Activated CD4-positive, alpha-beta T cell treated with anti-CD3 and anti-CD28 coated beads for 36 hours (primary cell): ENCODE measurements at regions not wholly inside any gene's neighbourhood (a gene's known extent, or its start where the extent isn't known, plus 50 kb on each side); places are given as distances from the start of the nearest gene placed in this dataset.

Experiments
- ATAC-seq: fragments of 200-7000 bp; cut with Tn5 transposase; one replicate; pipeline ENCODE4 v1.10.0; 2021; ENCODE audit warnings: mild to moderate bottlenecking, moderate library complexity
- CTCF ChIA-PET: fragments of 350-600 bp; sonication (Branson Sonifier 250); formaldehyde crosslinking; loops from one replicate; lab custom pipeline; 2021; ENCODE audit warnings: antibody characterized with exemption; lab: Charles Lee
- POLR2A ChIA-PET: fragments of 350-600 bp; sonication (Branson Sonifier 250); formaldehyde crosslinking; loops from one replicate; lab custom pipeline; 2021; ENCODE audit warnings: antibody characterized with exemption, inconsistent platforms; lab: Charles Lee
- DNase-seq: peaks from one replicate; pipeline ENCODE4 v3.0.0-alpha.2; 2020
- H3K27ac Mint-ChIP-seq: one replicate; pipeline ENCODE4 v1.8.0; 2021; ENCODE audit warnings: mixed read lengths
- H3K27me3 Mint-ChIP-seq: one replicate; pipeline ENCODE4 v1.8.0; 2021; ENCODE audit warnings: mixed read lengths
- H3K36me3 Mint-ChIP-seq: one replicate; pipeline ENCODE4 v1.8.0; 2021; ENCODE audit warnings: low read depth, mixed read lengths
- H3K4me1 Mint-ChIP-seq: one replicate; pipeline ENCODE4 v1.8.0; 2021; ENCODE audit warnings: mixed read lengths
- H3K4me3 Mint-ChIP-seq: one replicate; pipeline ENCODE4 v1.8.0; 2021; ENCODE audit warnings: mild to moderate bottlenecking, moderate library complexity, mixed read lengths
- H3K9me3 Mint-ChIP-seq: one replicate; pipeline ENCODE4 v1.8.0; 2021; ENCODE audit warnings: low read depth, mixed read lengths
- intact Hi-C, 2 experiments: fragments of 100-400 bp; cut with DNase I in 1 of 2; cut with micrococcal nuclease in 1 of 2; formaldehyde crosslinking; loops; one replicate each; pipeline versions ENCODE4 v1.14.2 to v1.15.1; 2022 to 2024; cut with DNase I, micrococcal nuclease

DNA sequence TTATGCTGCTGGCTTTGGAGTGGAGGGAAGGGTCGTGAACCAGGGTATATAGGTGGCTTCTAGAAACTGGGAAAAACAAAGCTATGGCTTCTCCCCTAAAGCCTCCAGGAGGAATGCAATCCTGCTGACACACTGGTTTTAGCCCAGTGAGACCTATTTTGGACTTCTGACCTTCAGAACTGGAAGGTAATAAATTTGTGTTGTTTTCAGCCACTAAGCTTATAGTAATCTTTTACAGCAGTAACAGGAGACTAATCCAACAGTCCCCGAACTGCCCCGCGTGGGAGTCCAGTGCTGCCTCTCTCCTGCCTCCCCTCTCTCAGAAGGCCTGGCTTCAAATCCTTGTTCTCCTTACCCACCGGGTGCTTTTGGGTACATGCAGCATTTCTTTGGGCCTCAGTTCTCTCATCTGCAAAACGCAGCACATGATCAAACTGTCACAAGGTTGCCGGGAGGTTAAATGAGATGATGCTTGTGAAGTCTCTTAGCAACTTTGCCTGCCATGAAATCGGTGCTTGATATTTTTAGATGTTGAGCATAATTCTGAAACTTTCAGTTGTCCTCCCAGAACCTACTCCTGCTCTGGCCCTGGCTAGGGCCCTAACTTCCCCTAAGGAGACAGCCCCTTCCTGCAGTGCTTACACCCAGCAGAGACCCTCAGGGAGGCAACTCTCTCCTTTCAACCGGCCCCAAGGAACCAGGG is 127.3 kb upstream of the BOD1 start:
- POLR2A ChIA-PET: no interaction called here
- H3K27me3 Mint-ChIP-seq: peaks cover 4% of the 10 kb centered on the region
- intact Hi-C loops: no loop called here
- no peak overlapping the region for H3K4me3 Mint-ChIP-seq
- peaks cover 10% of the 10 kb centered on the region for H3K4me1 Mint-ChIP-seq
- no peak overlapping the region for H3K27ac Mint-ChIP-seq
- CTCF ChIA-PET: no interaction called here
- no peaks in the 10 kb centered on the region for H3K9me3 Mint-ChIP-seq
- no peaks in the 10 kb centered on the region for H3K36me3 Mint-ChIP-seq
- DNase-seq (no peak), ATAC-seq (no peak)

DNA sequence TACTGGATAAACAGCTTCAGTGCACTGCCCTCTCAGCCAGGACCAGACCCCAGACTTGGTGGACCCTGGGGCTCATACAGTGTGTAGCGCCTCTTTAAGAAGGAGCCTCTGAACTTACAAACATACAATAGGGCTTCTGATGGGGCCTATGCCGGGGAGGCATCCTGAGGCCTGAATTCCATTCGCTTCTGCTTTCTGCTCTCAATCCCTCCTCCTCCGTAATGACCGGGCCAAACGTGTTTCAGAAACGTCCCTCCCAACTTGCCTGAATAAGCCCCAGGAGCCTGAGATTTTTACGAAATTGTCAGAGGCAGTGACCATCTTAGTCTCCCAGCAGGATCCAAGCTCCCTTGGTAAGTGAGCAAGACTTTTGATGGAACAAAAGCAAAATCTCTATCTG is 128.1 kb upstream of the BOD1 start:
- peaks cover 10% of the 10 kb centered on the region for H3K4me1 Mint-ChIP-seq
- ATAC-seq (no peak), DNase-seq (no peak)
- H3K36me3 Mint-ChIP-seq: no peaks in the 10 kb centered on the region
- ChIA-PET CTCF (no interaction called here), POLR2A (no interaction called here)
- no peaks in the 10 kb centered on the region for H3K9me3 Mint-ChIP-seq
- no peak overlapping the region for H3K4me3 Mint-ChIP-seq
- intact Hi-C loops: no loop called here
- H3K27me3 Mint-ChIP-seq: peaks cover 3% of the 10 kb centered on the region
- no peak overlapping the region for H3K27ac Mint-ChIP-seq

DNA sequence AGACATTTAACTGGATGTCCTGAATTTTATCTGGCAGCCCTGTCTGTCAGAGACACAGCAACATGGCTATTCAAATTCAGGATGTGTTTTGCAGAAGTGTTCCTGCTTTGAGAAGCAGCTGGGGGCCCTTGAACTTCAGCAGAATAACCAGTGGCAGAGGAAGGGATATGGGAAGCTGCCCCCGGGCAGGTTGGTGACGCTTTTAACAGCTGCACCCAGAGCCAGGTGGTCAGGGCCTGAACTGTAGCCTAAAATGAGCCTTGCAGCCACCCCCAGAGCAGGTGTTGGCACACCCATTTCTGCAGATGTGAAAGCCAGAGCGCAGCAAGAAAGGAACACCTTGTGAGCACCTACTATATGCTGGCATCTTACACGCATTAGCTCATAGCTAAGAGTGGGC is 128.7 kb upstream of the BOD1 start:
- intact Hi-C loops: no loop called here
- Mint-ChIP-seq H3K27me3 (no peaks in the 10 kb centered on the region), H3K4me1 (peaks cover 10% of the 10 kb centered on the region), H3K9me3 (no peaks in the 10 kb centered on the region), H3K4me3 (no peak overlapping the region), H3K36me3 (no peaks in the 10 kb centered on the region), H3K27ac (no peak overlapping the region)
- ChIA-PET POLR2A (no interaction called here), CTCF (interaction anchor here (0.6 kb wide), 1 partner anchor 883 kb away, joined by 6 read pairs; no protein-coding TSS in a partner anchor)
- DNase-seq: no peak
- no peak for ATAC-seq

DNA sequence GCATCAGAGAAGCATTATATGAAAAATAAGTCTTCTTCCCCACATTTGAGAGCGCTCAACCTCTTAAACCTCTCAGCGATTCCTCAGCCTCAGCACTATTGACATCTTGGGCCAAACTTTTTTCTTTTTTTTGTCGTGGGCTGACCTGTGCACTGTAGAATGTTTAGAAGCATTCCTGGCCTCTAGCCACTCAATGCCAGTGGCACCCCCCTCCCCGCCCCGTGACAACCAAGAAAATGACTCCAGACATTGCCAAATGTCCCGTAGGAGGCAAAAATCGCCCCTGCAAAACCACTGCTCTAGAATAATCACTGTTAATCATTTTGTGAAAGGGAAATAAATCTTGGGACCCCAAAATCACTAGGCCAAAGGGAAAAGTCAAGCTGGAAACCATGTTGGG is 129.1 kb upstream of the BOD1 start:
- H3K27me3 Mint-ChIP-seq: no peaks in the 10 kb centered on the region
- H3K4me1 Mint-ChIP-seq: peaks cover 10% of the 10 kb centered on the region
- H3K9me3 Mint-ChIP-seq: no peaks in the 10 kb centered on the region
- no peak for ATAC-seq
- intact Hi-C loops: no loop called here
- no peak overlapping the region for H3K27ac Mint-ChIP-seq
- CTCF ChIA-PET: no interaction called here
- POLR2A ChIA-PET: no interaction called here
- no peak overlapping the region for H3K4me3 Mint-ChIP-seq
- H3K36me3 Mint-ChIP-seq: no peaks in the 10 kb centered on the region
- no peak for DNase-seq

- POLR2A ChIA-PET: no interaction called here
- Mint-ChIP-seq H3K36me3 (no peaks in the 10 kb centered on the region), H3K27me3 (no peaks in the 10 kb centered on the region), H3K9me3 (no peaks in the 10 kb centered on the region), H3K27ac (no peak overlapping the region), H3K4me1 (peaks cover 8% of the 10 kb centered on the region), H3K4me3 (no peak overlapping the region)
- CTCF ChIA-PET: no interaction called here
- intact Hi-C loops: no loop called here
- DNase-seq: no peak
- ATAC-seq: no peak
Observed at GRCh38 chr5:173746047-173746646, 129.7 kb upstream of the BOD1 start.

DNA sequence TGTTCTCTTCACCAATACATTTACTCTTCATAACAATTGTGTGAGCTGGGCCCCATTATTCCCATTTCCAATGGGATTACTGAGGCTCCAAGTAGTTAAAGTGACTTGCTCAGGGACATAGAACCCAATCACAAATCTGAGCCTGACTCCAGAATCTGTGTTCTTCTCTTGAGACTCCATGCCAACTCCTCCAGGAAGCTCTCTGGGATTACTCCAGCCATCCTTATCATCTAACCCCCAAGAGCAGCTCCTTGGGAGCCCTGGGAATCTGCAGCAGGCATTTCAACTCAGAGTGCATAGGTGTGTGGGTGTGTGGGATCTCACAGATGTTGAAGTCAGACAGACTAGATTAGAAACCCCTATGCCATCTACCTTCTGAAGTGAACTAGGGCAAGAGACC is 131.4 kb upstream of the BOD1 start:
- H3K4me3 Mint-ChIP-seq: no peak overlapping the region
- CTCF ChIA-PET: no interaction called here
- no peaks in the 10 kb centered on the region for H3K4me1 Mint-ChIP-seq
- H3K27ac Mint-ChIP-seq: no peak overlapping the region
- no peaks in the 10 kb centered on the region for H3K36me3 Mint-ChIP-seq
- no peaks in the 10 kb centered on the region for H3K9me3 Mint-ChIP-seq
- no peak for ATAC-seq
- intact Hi-C loops: no loop called here
- POLR2A ChIA-PET: no interaction called here
- no peaks in the 10 kb centered on the region for H3K27me3 Mint-ChIP-seq
- DNase-seq: no peak

- intact Hi-C loops: no loop called here
- Mint-ChIP-seq H3K9me3 (no peaks in the 10 kb centered on the region), H3K27ac (no peak overlapping the region), H3K36me3 (no peaks in the 10 kb centered on the region), H3K4me3 (no peak overlapping the region), H3K27me3 (no peaks in the 10 kb centered on the region), H3K4me1 (no peaks in the 10 kb centered on the region)
- no peak for DNase-seq
- ChIA-PET POLR2A (no interaction called here), CTCF (interaction anchor here (1.0 kb wide), 1 partner anchor 230 kb away, joined by 3 read pairs; no protein-coding TSS in a partner anchor)
- ATAC-seq: no peak
Observed at GRCh38 chr5:173750538-173751265, 134.3 kb upstream of the BOD1 start.

DNA sequence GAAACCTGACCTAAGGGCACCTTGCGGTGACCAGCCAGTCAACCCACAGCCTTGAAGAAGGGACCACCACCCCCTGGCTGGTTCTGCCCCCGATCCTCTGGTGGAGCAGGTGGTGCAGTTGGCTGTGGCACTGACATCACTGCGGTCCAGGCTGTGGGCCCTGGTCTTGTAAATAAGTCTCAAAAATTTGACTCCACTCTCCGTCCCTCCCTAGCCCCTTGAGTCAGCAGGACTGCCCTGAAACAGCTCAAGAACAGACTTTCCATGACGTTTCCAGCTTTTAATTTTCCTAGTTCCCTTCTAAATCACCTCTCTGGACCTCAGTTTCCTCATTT is 134.8 kb upstream of the BOD1 start:
- H3K9me3 Mint-ChIP-seq: no peaks in the 10 kb centered on the region
- no peak overlapping the region for H3K4me3 Mint-ChIP-seq
- no peak for ATAC-seq
- no peaks in the 10 kb centered on the region for H3K4me1 Mint-ChIP-seq
- no peaks in the 10 kb centered on the region for H3K36me3 Mint-ChIP-seq
- ChIA-PET POLR2A (no interaction called here), CTCF (no interaction called here)
- no peak for DNase-seq
- no peak overlapping the region for H3K27ac Mint-ChIP-seq
- intact Hi-C loops: no loop called here
- H3K27me3 Mint-ChIP-seq: no peaks in the 10 kb centered on the region

DNA sequence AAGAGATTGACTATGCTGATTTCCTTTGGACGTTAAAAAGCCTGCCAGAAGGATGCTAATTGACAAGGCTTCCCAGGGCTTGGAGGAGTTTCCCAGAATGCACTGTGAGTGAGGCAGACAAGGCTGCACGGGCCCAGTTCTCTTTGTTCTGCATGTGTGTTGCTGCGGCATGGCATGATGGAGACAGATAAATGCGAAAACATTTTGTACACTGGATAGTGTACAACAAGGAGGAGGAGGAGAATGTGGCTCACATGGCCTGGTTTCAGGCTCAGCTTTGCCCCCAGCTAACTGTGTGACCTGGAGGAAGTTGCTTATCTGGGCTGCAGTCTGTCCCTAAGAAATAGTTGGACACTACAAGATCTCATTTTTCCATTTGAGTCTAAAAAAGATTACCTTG is 135.5 kb upstream of the CPEB4 start:
- DNase-seq (no peak), ATAC-seq (no peak)
- no peaks in the 10 kb centered on the region for H3K27me3 Mint-ChIP-seq
- H3K36me3 Mint-ChIP-seq: no peaks in the 10 kb centered on the region
- no peaks in the 10 kb centered on the region for H3K9me3 Mint-ChIP-seq
- ChIA-PET POLR2A (interaction anchor here (0.5 to 0.6 kb wide), 2 partner anchors 30 to 101 kb away, joined by 4 to 7 read pairs; no protein-coding TSS in a partner anchor), CTCF (no interaction called here)
- no peak overlapping the region for H3K4me3 Mint-ChIP-seq
- intact Hi-C loops: no loop called here
- H3K27ac Mint-ChIP-seq: no peak overlapping the region
- no peaks in the 10 kb centered on the region for H3K4me1 Mint-ChIP-seq

DNA sequence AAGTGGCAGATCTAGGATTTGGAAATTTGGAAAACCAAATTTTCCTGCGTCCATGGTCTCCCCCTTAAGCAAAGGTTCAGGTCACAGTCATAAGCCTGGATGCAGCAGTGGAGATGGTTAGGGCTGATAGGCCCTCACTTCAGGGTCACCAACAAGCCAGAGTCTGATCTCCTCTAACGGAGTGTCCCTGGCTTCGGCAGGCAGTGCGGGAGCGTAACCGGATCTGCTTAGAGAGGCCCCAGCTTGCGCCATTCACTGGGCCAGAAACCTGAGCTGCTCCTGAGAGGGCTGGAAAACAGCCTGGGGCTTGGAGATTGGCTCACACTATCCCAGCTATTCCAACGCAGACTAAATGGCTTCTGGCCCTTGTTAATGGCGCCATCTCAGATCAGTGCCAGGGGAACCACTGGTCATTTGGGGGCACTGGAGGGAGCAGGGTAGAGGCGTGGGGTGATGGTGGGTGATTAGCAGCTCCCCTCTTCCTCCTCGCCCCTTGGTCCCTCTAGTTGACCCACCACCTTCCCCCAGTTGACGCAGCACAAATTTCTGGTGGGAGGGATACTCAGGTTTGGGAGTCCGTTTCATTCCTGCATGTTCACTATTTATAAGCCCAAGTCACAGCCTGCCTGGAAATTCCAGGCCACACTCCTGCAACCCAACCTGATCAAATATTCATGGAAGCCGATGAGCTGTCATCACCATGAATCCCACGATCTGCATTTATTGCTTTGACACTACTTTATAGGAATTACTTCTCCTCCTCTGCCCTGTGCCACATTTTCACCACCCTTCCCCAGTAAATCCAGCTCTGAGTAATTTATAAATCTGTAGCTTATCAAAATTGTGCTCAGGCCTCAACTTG is 134.6 kb upstream of the CPEB4 start:
- H3K9me3 Mint-ChIP-seq: no peaks in the 10 kb centered on the region
- H3K4me1 Mint-ChIP-seq: no peaks in the 10 kb centered on the region
- CTCF ChIA-PET: no interaction called here

GRCh38 chr5:173755319-173755718 is 132.8 kb upstream of the CPEB4 start:
- H3K27ac Mint-ChIP-seq: no peak overlapping the region
- no peaks in the 10 kb centered on the region for H3K36me3 Mint-ChIP-seq
- H3K4me3 Mint-ChIP-seq: no peak overlapping the region
- intact Hi-C loops: no loop called here
- no peaks in the 10 kb centered on the region for H3K9me3 Mint-ChIP-seq
- DNase-seq (no peak), ATAC-seq (no peak)
- no peaks in the 10 kb centered on the region for H3K27me3 Mint-ChIP-seq
- H3K4me1 Mint-ChIP-seq: no peaks in the 10 kb centered on the region
- CTCF ChIA-PET: no interaction called here
- POLR2A ChIA-PET: no interaction called here

More for the DNA sequence above, 134.6 kb upstream of the CPEB4 start:
- H3K27ac Mint-ChIP-seq: no peak overlapping the region
- no peaks in the 10 kb centered on the region for H3K27me3 Mint-ChIP-seq
- H3K36me3 Mint-ChIP-seq: no peaks in the 10 kb centered on the region
- ATAC-seq: no peak
- intact Hi-C loops: no loop called here
- POLR2A ChIA-PET: interaction anchor here (0.6 kb wide), 1 partner anchor 102 kb away, joined by 4 read pairs; no protein-coding TSS in a partner anchor
- no peak overlapping the region for H3K4me3 Mint-ChIP-seq
- no peak for DNase-seq
